ENCODE measurements at regions not wholly inside any gene's neighbourhood (a gene's known extent, or its start where the extent isn't known, plus 50 kb on each side); places are given as distances from the start of the nearest gene placed in this dataset.
A peak's percentile ranks its signal among the peaks of the same experiment; 100 is the strongest.

GRCh38 chr14:66085224-66085623 lies 400.9 kb upstream of the CCDC196 start:
- H2AK9ac ChIP-seq (replicated peaks; ENCODE audit: low read depth, low read length, poor library complexity) = no peak overlapping the region
- in situ Hi-C loops (cut with MboI; ENCODE audit: low sequenced_read_pairs) = no loop called here
- POLR2A ChIA-PET (ENCODE audit: unreplicated experiment) = no interaction called here

More at GRCh38 chr14:66085224-66085623, 400.9 kb upstream of the CCDC196 start:
- no peaks in the 10 kb centered on the region for H3K9me1 ChIP-seq (ENCODE audit: insufficient read depth, low read length)
- no peak overlapping the region for H2BK15ac ChIP-seq (ENCODE audit: low read depth, low read length)
- DNase-seq (no peak), ATAC-seq (ENCODE audit: low read depth) (no peak)
- H4K20me1 ChIP-seq (ENCODE audit: insufficient read depth, low read length) = no peaks in the 10 kb centered on the region
- H2BK5ac ChIP-seq (ENCODE audit: low read depth, low read length, poor library complexity, severe bottlenecking) = no peak overlapping the region
- no peak overlapping the region for H2AFZ ChIP-seq (replicated peaks; ENCODE audit: low read length, poor library complexity)
- H3K27me3 ChIP-seq (ENCODE audit: control insufficient read depth, insufficient read depth, low read length) = no peaks in the 10 kb centered on the region
- H3K4me2 ChIP-seq (ENCODE audit: low read depth, low read length) = no peak overlapping the region
- no peak overlapping the region for H3K9ac ChIP-seq (ENCODE audit: low read depth, low read length)
- CTCF ChIA-PET = no interaction called here
- no TSS peak for BruUV-seq (replicated peaks)
- peak; percentile 75 for TF ChIP-seq CEBPB (IDR thresholded peaks at IDR 0.05; ENCODE audit: low read depth, low read length)
- TF ChIP-seq RFX5 (IDR thresholded peaks at IDR 0.05; ENCODE audit: low read depth, low read length) = no peak
- TF ChIP-seq SMC3 (IDR thresholded peaks at IDR 0.05; ENCODE audit: low read depth, low read length) = no peak
- no peaks in the 10 kb centered on the region for H3K79me1 ChIP-seq (ENCODE audit: low read depth in 1 of 2, low read length in 2 of 2)
- WGBS, 2 experiments (ENCODE audit: extremely low coverage in 2 of 2, insufficient read length in 1 of 2) = no CpG with 5 or more reads among the region's 4 CpGs
- no peak overlapping the region for H4K5ac ChIP-seq (ENCODE audit: low read depth, low read length)
- no peak overlapping the region for H3K18ac ChIP-seq (ENCODE audit: low read depth, low read length)
- H4K8ac ChIP-seq (ENCODE audit: low read depth in 2 of 2, low read length in 2 of 2) = no peak overlapping the region
- H3K9me3 ChIP-seq (ENCODE audit: control insufficient read depth, insufficient read depth, low read length) = peaks cover 2% of the 10 kb centered on the region; the same call in 1 of the 2 replicates
- H3K27ac ChIP-seq (ENCODE audit: insufficient read depth, low read length) = no peak overlapping the region
- H3K4ac ChIP-seq (ENCODE audit: low read depth, low read length) = no peak overlapping the region
- no peak overlapping the region for H3K4me3 ChIP-seq (ENCODE audit: insufficient read depth, low read depth, low read length)
- no peak overlapping the region for H3K56ac ChIP-seq (ENCODE audit: extremely low read depth, insufficient read depth, low read length)
- dilution Hi-C loops (cut with HindIII; ENCODE audit: low sequenced_read_pairs, unreplicated experiment) = no loop called here
- intact Hi-C loops (cut with micrococcal nuclease) = no loop called here
- H3K4me1 ChIP-seq (ENCODE audit: control insufficient read depth, insufficient read depth, low read length) = no peaks in the 10 kb centered on the region
- H4K91ac ChIP-seq (ENCODE audit: insufficient read depth, low read depth, low read length) = no peak overlapping the region
- no peak overlapping the region for H3K14ac ChIP-seq (replicated peaks; ENCODE audit: low read depth, low read length)
- H2AK5ac ChIP-seq (ENCODE audit: low read depth, low read length) = no peak overlapping the region
- H2BK20ac ChIP-seq (ENCODE audit: low read depth, low read length) = no peak overlapping the region
- no peaks in the 10 kb centered on the region for H3K36me3 ChIP-seq (ENCODE audit: control insufficient read depth, insufficient read depth, low read length)
- no peak overlapping the region for H3K23ac ChIP-seq (ENCODE audit: low read depth, low read length)
- no peak overlapping the region for H2BK120ac ChIP-seq (ENCODE audit: low read depth, low read length)
